ENCODE measurements at regions not wholly inside any gene's neighbourhood (a gene's known extent, or its start where the extent isn't known, plus 50 kb on each side); places are given as distances from the start of the nearest gene placed in this dataset.

- TF ChIP-seq, protein P1, sequence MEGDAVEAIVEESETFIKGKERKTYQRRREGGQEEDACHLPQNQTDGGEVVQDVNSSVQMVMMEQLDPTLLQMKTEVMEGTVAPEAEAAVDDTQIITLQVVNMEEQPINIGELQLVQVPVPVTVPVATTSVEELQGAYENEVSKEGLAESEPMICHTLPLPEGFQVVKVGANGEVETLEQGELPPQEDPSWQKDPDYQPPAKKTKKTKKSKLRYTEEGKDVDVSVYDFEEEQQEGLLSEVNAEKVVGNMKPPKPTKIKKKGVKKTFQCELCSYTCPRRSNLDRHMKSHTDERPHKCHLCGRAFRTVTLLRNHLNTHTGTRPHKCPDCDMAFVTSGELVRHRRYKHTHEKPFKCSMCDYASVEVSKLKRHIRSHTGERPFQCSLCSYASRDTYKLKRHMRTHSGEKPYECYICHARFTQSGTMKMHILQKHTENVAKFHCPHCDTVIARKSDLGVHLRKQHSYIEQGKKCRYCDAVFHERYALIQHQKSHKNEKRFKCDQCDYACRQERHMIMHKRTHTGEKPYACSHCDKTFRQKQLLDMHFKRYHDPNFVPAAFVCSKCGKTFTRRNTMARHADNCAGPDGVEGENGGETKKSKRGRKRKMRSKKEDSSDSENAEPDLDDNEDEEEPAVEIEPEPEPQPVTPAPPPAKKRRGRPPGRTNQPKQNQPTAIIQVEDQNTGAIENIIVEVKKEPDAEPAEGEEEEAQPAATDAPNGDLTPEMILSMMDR (IDR thresholded peaks at IDR 0.05; ENCODE audit: low read depth, low read length): no peak
- TF ChIP-seq POLR2A (IDR thresholded peaks at IDR 0.05; ENCODE audit: extremely low read depth, insufficient read length): no peak
Measured at GRCh38 chr10:45197816-45198485, 117.5 kb downstream of the OR13A1 start.

Measured in NB4 (cell line).